GM19240 (cell line): ENCODE measurements at regions not wholly inside any gene's neighbourhood (a gene's known extent, or its start where the extent isn't known, plus 50 kb on each side); places are given as distances from the start of the nearest gene placed in this dataset.

Experiments
- DNase-seq: peaks from one replicate; pipeline ENCODE4 v3.0.0; 2011; ENCODE audit warnings: low spot score; ENCODE audit not compliant: insufficient read length

- no peak for DNase-seq
These were observed 142.8 kb downstream of the CD8B2 start for GRCh38 chr2:106629981-106630380.

DNA sequence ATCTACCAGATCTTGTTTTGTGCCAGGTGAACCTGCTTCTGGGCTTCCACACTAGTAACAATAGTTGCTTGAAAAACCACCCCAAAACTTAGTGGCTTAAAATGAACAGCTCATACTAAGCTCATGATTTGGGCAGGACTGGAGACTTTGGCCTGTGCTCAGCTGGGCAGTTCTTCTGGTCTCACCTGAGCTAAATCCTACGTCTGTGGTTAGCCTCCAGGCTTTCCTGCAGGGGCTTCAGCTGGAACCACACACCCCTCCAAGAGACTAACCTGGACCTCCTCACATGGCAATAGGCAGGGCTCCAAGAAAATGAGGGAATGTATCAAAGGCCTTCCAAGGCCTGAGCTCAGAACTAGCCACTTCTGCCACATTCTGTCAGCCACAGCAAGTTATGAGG lies 144.1 kb downstream of the CD8B2 start:
- no peak for DNase-seq

- DNase-seq = no peak
These were observed 150.9 kb downstream of the CD8B2 start for GRCh38 chr2:106638043-106638442.

DNA sequence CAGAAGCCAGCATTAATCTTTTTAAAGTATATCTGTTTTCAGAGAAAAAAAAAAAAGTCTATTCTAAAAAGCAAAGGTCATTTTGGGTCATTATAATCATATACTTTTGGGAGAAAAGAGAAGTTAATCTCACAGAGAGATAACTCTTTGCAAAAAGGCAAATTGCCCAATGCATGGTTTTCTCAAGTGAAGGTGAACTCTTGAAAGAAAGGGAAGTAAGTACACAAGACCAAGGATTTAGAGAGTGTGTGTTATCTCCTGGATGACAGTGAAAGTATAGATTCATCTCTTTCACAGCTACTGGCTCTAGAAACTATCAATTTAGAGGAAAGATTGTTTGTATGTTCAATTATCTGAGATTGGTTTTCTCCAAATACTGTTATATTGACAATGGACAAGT lies 151.4 kb downstream of the CD8B2 start:
- DNase-seq = no peak

GRCh38 chr2:106642679-106643078 lies 155.5 kb downstream of the CD8B2 start:
- DNase-seq = no peak

DNA sequence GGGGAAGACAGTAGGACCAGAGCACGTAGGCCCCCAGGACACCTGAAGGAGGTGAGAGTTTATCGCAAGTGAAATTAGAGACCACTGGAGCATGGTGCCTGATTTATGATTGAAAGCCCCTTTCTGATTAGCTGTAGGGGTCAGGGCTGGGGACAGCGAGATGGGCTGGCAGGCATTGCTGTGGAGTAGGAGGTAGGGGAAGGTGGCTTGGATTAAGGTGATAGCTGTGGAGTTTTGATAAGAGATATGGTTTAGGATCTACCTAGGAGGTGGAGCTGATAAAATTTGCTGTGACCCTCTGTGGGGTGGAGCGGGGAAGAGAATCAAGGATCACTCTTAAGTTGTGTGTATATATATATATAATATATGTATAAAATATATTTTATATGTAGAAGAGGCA lies 157.5 kb downstream of the CD8B2 start:
- DNase-seq = no peak

- no peak for DNase-seq
These were observed 159.4 kb downstream of the CD8B2 start for GRCh38 chr2:106646605-106647004.

DNA sequence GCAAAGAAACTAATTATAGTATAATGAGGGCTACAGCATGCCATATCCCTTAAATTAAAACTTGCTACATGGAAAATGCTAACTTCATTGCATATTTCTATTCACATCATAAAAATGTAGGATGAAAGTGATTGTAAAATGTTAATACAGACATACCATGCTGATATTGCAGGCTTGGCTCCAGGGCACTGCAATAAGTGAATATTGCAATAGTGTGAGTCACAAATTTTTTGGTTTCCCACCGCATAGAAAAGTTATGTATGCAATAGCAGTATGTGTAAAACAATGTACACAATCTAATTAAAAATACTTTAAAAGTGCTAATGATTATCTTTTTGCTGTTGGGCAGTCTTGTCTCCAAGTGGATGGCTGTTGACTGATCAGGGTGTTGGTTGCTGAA lies 162.1 kb downstream of the CD8B2 start:
- DNase-seq = no peak

GRCh38 chr2:106653465-106653864 lies 166.3 kb downstream of the CD8B2 start:
- no peak for DNase-seq

DNA sequence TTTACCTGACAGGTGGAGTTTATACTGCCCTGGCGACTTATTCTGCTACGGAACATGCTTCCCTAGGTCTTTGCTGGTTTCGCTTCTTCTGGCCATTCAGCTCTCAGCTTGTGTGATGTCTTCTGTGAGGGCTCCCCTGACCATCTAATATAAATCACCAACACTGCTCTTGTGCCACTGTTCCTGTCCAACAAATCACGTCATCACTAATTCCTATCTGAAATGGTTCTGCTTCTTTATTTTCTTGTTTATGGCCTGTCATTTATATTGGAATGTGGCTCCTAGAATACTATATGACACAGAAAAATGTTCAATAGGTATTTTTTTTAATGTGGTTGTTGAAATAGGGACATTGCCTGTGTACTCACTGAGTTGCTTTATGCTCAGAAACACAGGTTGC lies 171.5 kb downstream of the CD8B2 start:
- DNase-seq = no peak

GRCh38 chr2:106664669-106665068 lies 177.5 kb downstream of the CD8B2 start:
- no peak for DNase-seq

- DNase-seq = no peak
These were observed 180.4 kb downstream of the CD8B2 start for GRCh38 chr2:106667478-106668070.

GRCh38 chr2:106685180-106685897 lies 198.2 kb downstream of the CD8B2 start:
- DNase-seq = no peak

DNA sequence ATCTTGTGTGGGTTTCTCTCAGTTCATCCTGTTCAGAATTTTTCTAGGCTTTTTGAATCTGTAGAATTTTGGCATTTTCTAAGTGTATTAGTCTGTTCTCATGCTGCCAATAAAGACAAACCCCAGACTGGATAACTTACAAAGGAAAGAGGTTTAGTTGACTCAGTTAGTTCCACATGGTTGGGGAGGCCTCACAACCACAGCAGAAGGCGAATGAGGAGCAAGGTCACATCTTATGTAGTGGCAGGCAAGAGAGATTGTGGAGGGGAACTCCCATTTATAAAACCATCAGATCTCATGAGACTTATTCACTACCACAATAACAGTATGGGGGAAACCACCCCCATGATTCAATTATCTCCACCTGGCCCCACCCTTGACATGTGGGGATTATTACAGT lies 199.2 kb downstream of the ST6GAL2 start:
- no peak for DNase-seq

DNA sequence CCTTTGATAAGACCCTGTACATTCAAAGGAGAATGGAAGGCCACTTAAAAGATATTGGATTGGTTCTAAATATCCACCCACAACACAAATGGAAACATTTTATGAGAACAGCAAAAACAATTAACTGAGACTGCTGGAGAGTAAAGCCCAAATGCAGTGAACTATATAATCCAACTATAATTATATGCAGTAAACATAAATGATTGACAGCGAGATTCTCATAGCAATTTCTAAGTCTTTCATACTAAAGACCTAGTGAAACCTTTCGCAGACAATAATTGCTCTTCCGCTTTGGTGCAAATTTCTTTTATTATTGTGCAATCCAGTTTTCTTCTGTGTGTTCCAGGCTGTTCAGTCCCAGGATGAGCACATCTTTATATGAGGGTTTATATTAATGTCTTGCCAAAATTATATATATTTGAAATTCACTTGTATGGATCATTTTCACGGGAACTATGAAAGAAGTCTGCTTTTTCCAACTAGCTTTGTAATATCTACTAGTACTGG lies 190.9 kb downstream of the ST6GAL2 start:
- no peak for DNase-seq

GRCh38 chr2:106695919-106696318 lies 190.0 kb downstream of the ST6GAL2 start:
- DNase-seq = no peak

DNA sequence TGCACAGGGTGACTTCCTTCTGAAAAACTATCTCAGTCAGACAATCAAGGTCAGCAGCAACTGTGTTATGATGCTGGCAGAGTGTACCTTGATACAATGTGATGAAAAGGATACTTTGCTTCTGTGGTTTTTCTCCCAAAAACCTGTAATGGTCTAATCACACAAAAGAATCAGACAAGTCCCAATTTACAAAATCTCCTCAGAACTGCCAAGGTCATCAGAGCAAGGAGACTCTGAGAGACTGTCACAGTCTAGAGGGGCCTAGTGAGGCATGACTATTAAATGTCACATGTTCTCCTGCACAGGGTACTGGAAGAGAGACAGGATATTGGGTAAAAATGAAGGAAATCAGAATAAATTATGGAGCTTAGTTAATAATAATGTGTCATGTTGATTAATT lies 185.4 kb downstream of the ST6GAL2 start:
- no peak for DNase-seq

- DNase-seq = no peak
These were observed 184.6 kb downstream of the ST6GAL2 start for GRCh38 chr2:106701203-106702022.

- DNase-seq = no peak
These were observed 182.8 kb downstream of the ST6GAL2 start for GRCh38 chr2:106703161-106703560.

DNA sequence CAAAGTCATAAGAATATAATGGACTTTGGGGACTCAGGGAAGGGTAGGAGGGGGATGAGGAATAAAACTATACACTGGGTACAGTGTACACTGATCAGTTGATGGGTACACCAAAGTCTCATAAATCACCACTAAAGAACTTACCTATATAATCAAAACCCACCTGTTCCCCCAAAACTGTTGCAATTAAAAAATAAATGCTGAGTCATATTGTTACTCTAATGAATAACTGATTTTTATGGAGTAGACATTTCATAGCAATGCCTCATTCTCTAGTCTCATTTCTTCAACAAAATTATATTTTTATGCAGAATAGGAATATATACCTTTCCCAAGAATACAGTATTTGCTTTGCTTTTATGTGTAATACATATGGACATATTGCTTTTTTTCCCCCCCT lies 181.2 kb downstream of the ST6GAL2 start:
- no peak for DNase-seq

DNA sequence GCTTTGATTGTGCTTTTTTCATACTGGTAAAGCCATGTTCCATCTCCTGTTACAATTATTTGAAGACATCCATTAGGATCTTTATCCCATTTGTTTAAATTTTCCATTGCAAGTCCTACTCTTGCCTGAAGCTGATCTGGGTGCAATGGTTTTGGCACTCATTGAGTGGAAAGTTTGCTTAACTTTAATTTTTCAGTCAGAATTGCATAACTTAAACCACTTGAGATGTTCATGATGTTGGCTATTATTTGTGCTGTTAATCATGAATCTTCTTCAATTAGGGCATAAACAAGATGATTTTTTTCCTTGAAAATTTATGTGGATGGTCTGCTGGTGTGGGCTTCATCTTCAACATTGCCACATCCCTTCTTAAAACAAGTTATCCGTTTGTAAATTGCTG lies 180.1 kb downstream of the ST6GAL2 start:
- no peak for DNase-seq

DNA sequence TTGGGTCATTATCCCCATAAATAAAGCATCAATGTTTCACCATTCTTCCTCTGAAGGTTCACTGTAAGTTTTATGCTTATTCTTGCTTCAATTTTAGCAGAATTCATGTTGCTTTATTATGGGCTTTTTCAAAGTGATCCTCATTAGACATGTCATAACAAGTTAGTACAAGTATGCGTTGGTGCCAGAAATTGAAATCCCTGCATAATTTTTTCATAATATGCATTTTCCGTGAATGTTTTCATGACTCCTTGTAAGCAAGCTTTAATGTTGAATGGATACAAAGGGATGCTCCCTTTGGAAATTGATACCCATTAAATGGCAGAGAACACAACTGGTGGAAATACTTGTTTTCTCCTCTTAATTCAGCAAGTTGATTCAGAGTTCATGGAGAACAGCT lies 179.7 kb downstream of the ST6GAL2 start:
- no peak for DNase-seq
